H9 (cell line): ENCODE measurements at regions not wholly inside any gene's neighbourhood (a gene's known extent, or its start where the extent isn't known, plus 50 kb on each side); places are given as distances from the start of the nearest gene placed in this dataset.

Source experiments
- DNase-seq: peaks from one replicate; pipeline ENCODE4 v3.0.0-alpha.2; 2017
- H2AFZ ChIP-seq: one replicate; pipeline ENCODE4 v1.6.1; 2013; ENCODE audit warnings: mild to moderate bottlenecking, low read length, control low read depth, moderate library complexity
- H2AK5ac ChIP-seq: 2 replicates; pipeline ENCODE4 v1.6.1; 2013; ENCODE audit warnings: low read length, control low read depth, mixed read lengths; ENCODE audit not compliant: insufficient read length
- H2BK120ac ChIP-seq: one replicate; pipeline ENCODE4 v1.6.1; 2013; ENCODE audit warnings: low read depth, mild to moderate bottlenecking, low read length, control low read depth, inconsistent platforms; ENCODE audit not compliant: poor library complexity, severe bottlenecking
- H2BK12ac ChIP-seq: 2 replicates; pipeline ENCODE4 v1.6.1; 2013; ENCODE audit warnings: low read length, control low read depth, mixed read lengths, low read depth; ENCODE audit not compliant: insufficient read length
- H2BK15ac ChIP-seq: 2 replicates; pipeline ENCODE4 v1.6.1; 2013; ENCODE audit warnings: low read depth, low read length, control low read depth
- H2BK20ac ChIP-seq: one replicate; pipeline ENCODE4 v1.6.1; 2013; ENCODE audit warnings: low read depth, mild to moderate bottlenecking, low read length, control low read depth, inconsistent platforms; ENCODE audit not compliant: poor library complexity, severe bottlenecking
- H2BK5ac ChIP-seq: 2 replicates; pipeline ENCODE4 v1.6.1; 2013; ENCODE audit warnings: low read length, control low read depth, mixed read lengths; ENCODE audit not compliant: insufficient read length
- H3K14ac ChIP-seq: 2 replicates; pipeline ENCODE4 v1.6.1; 2013; ENCODE audit warnings: low read length, control low read depth; ENCODE audit not compliant: insufficient read depth
- H3K18ac ChIP-seq: 2 replicates; pipeline ENCODE4 v1.6.1; 2013; ENCODE audit warnings: low read depth, mild to moderate bottlenecking, mixed read lengths, low read length, control low read depth; ENCODE audit not compliant: insufficient read length
- H3K23ac ChIP-seq: 2 replicates; pipeline ENCODE4 v1.6.1; 2013; ENCODE audit warnings: low read length, control low read depth, mixed read lengths, low read depth; ENCODE audit not compliant: insufficient read length
- H3K23me2 ChIP-seq: 2 replicates; pipeline ENCODE4 v1.6.1; 2013; ENCODE audit warnings: low read depth, mild to moderate bottlenecking, mixed read lengths, low read length, control low read depth; ENCODE audit not compliant: insufficient read length, poor library complexity, severe bottlenecking
- H3K27ac ChIP-seq: 2 replicates; pipeline ENCODE4 v1.5.1; 2013; ENCODE audit warnings: low read length, control low read depth, mixed read lengths, low read depth; ENCODE audit not compliant: insufficient read length
- H3K27me3 ChIP-seq: 2 replicates; pipeline ENCODE4 v1.6.1; 2013; ENCODE audit warnings: low read length, control low read depth, inconsistent platforms; ENCODE audit not compliant: insufficient read depth
- H3K4ac ChIP-seq: 2 replicates; pipeline ENCODE4 v1.6.1; 2013; ENCODE audit warnings: low read depth, mild to moderate bottlenecking, control low read depth, inconsistent platforms, low read length, moderate library complexity
- H3K4me1 ChIP-seq: 2 replicates; pipeline ENCODE4 v1.6.1; 2013; ENCODE audit warnings: low read length, control low read depth, inconsistent platforms; ENCODE audit not compliant: insufficient read depth
- H3K4me2 ChIP-seq: 2 replicates; pipeline ENCODE4 v1.6.1; 2013; ENCODE audit warnings: low read length, control low read depth, mixed read lengths; ENCODE audit not compliant: insufficient read length, insufficient read depth
- H3K56ac ChIP-seq: 2 replicates; pipeline ENCODE4 v1.6.1; 2013; ENCODE audit warnings: low read depth, mild to moderate bottlenecking, mixed read lengths, low read length, control low read depth; ENCODE audit not compliant: insufficient read length
- H3K79me1 ChIP-seq: 2 replicates; pipeline ENCODE4 v1.6.1; 2013; ENCODE audit warnings: low read depth, mild to moderate bottlenecking, moderate library complexity, low read length, control low read depth, inconsistent platforms; ENCODE audit not compliant: insufficient read depth, poor library complexity, severe bottlenecking
- H3K79me2 ChIP-seq: 2 replicates; pipeline ENCODE4 v1.6.1; 2013; ENCODE audit warnings: low read length, control low read depth, inconsistent platforms; ENCODE audit not compliant: insufficient read depth
- H3K9ac ChIP-seq: 2 replicates; pipeline ENCODE4 v1.6.1; 2013; ENCODE audit warnings: low read length, control low read depth, mixed read lengths; ENCODE audit not compliant: insufficient read length; ENCODE audit errors: extremely low read depth
- H3K9me3 ChIP-seq: one replicate; pipeline ENCODE4 v1.6.1; 2013; ENCODE audit warnings: low read depth, low read length, inconsistent platforms; ENCODE audit not compliant: control insufficient read depth
- H3T11ph ChIP-seq: one replicate; pipeline ENCODE4 v1.6.1; 2013; ENCODE audit warnings: mild to moderate bottlenecking, low read length, control low read depth, inconsistent platforms
- H4K20me1 ChIP-seq: one replicate; pipeline ENCODE4 v1.6.1; 2013; ENCODE audit not compliant: control insufficient read depth, insufficient read length, insufficient read depth
- H4K5ac ChIP-seq: 2 replicates; pipeline ENCODE4 v1.6.1; 2013; ENCODE audit warnings: low read depth, mild to moderate bottlenecking, mixed read lengths, low read length, control low read depth; ENCODE audit not compliant: insufficient read length
- H4K8ac ChIP-seq: replicated peaks from 2 replicates; pipeline ENCODE4 v1.6.1; 2013; ENCODE audit warnings: low read length, control low read depth, mixed read lengths, low read depth; ENCODE audit not compliant: insufficient read length
- H4K91ac ChIP-seq: 2 replicates; pipeline ENCODE4 v1.6.1; 2013; ENCODE audit warnings: low read depth, mild to moderate bottlenecking, moderate library complexity, mixed read lengths, low read length, control low read depth; ENCODE audit not compliant: insufficient read length
- H3K27ac Mint-ChIP-seq, 3 experiments: 2 replicates in 2 of 3; 3 replicates in 1 of 3; pipeline ENCODE4 v1.8.0; 2020 to 2021; ENCODE audit warnings: mixed read lengths in 3 of 3, mild to moderate bottlenecking in 1 of 3, moderate library complexity in 1 of 3
- H3K27me3 Mint-ChIP-seq: 2 replicates; pipeline ENCODE4 v1.8.0; 2021; ENCODE audit warnings: low read depth, mild to moderate bottlenecking, moderate library complexity, mixed read lengths
- H3K36me3 Mint-ChIP-seq, 3 experiments: 2 replicates in 2 of 3; 3 replicates in 1 of 3; pipeline ENCODE4 v1.8.0; 2020 to 2021; ENCODE audit warnings: low read depth in 3 of 3, mixed read lengths in 3 of 3; ENCODE audit not compliant: insufficient read depth in 1 of 3
- H3K4me1 Mint-ChIP-seq, 2 experiments: 2 replicates each; pipeline ENCODE4 v1.8.0; 2020; ENCODE audit warnings: mixed read lengths in 2 of 2
- H3K4me3 Mint-ChIP-seq, 2 experiments: 2 replicates in 1 of 2; 3 replicates in 1 of 2; pipeline ENCODE4 v1.8.0; 2020 to 2021; ENCODE audit warnings: mild to moderate bottlenecking in 2 of 2, mixed read lengths in 2 of 2, moderate library complexity in 1 of 2
- H3K9me3 Mint-ChIP-seq, 2 experiments: 2 replicates in 1 of 2; 3 replicates in 1 of 2; pipeline ENCODE4 v1.8.0; 2020; ENCODE audit warnings: mild to moderate bottlenecking in 2 of 2, mixed read lengths in 2 of 2, moderate library complexity in 1 of 2
- WGBS: extraction: QIAGEN DNeasy Blood & Tissue Kit; methylation state at CpG from one replicate; pipeline ENCODE4 v1.1.7; 2013; ENCODE audit warnings: missing lambda C conversion rate, low lambda C conversion rate, mixed read lengths; ENCODE audit not compliant: insufficient read length; ENCODE audit errors: extremely low coverage; 5-methylcytosine and 5-hydroxymethylcytosine counted together
- TF ChIP-seq, protein P1 (sequence below): fragments of 200-600 bp; sonication (generic); conservative IDR thresholded peaks from 3 replicates; pipeline ENCODE4 v1.8.0; 2021; ENCODE audit warnings: antibody characterized with exemption, mild to moderate bottlenecking

DNA sequence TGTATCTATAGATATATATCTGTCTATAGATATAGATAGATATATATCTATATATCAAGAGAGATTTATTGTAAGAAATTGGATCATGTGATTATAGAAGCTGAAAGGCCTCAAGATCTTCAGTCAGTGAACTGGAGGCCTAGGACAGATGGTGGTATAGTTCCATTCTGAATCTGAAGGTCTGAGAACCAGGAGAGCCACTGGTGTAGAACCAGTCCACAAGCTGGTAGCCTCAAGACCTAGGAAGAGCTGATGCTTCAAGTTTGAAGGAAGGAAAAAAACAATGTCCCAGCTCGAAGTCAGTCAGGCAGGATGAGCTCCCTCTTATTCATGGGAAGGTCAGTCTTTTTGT lies 213.2 kb upstream of the JUN start:
- H3T11ph ChIP-seq = no peak overlapping the region
- H3K23ac ChIP-seq = no peak overlapping the region
- Mint-ChIP-seq H3K27ac (no peak overlapping the region), H3K4me1 (peaks cover 6 to 7% of the 10 kb centered on the region in 2 experiments), H3K4me3 (no peak overlapping the region), H3K27me3 (no peaks in the 10 kb centered on the region; the same call in 1 of the 2 replicates), H3K36me3 (no peaks in the 10 kb centered on the region), H3K9me3 (no peaks in the 10 kb centered on the region; a peak in 1 of 5 replicates)
- H3K79me1 ChIP-seq = no peaks in the 10 kb centered on the region
- no peak overlapping the region for H2BK12ac ChIP-seq
- no peak overlapping the region for H2BK120ac ChIP-seq
- no peak overlapping the region for H4K8ac ChIP-seq
- no peak overlapping the region for H2BK5ac ChIP-seq
- no peaks in the 10 kb centered on the region for H3K9me3 ChIP-seq
- no peaks in the 10 kb centered on the region for H4K20me1 ChIP-seq
- H3K79me2 ChIP-seq = no peaks in the 10 kb centered on the region
- no CpG with 5 or more reads among the region's 1 CpG for WGBS
- H3K27me3 ChIP-seq = no peaks in the 10 kb centered on the region
- TF ChIP-seq, protein P1, sequence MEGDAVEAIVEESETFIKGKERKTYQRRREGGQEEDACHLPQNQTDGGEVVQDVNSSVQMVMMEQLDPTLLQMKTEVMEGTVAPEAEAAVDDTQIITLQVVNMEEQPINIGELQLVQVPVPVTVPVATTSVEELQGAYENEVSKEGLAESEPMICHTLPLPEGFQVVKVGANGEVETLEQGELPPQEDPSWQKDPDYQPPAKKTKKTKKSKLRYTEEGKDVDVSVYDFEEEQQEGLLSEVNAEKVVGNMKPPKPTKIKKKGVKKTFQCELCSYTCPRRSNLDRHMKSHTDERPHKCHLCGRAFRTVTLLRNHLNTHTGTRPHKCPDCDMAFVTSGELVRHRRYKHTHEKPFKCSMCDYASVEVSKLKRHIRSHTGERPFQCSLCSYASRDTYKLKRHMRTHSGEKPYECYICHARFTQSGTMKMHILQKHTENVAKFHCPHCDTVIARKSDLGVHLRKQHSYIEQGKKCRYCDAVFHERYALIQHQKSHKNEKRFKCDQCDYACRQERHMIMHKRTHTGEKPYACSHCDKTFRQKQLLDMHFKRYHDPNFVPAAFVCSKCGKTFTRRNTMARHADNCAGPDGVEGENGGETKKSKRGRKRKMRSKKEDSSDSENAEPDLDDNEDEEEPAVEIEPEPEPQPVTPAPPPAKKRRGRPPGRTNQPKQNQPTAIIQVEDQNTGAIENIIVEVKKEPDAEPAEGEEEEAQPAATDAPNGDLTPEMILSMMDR = no peak
- H3K23me2 ChIP-seq = no peaks in the 10 kb centered on the region
- no peak overlapping the region for H3K4ac ChIP-seq
- no peak overlapping the region for H4K5ac ChIP-seq
- H3K18ac ChIP-seq = no peak overlapping the region
- H3K9ac ChIP-seq = no peak overlapping the region
- no peak overlapping the region for H3K56ac ChIP-seq
- H2BK20ac ChIP-seq = no peak overlapping the region
- no peak overlapping the region for H3K14ac ChIP-seq
- no peak overlapping the region for H3K27ac ChIP-seq
- H4K91ac ChIP-seq = no peak overlapping the region
- H2BK15ac ChIP-seq = no peak overlapping the region
- H2AFZ ChIP-seq = no peak overlapping the region
- H2AK5ac ChIP-seq = no peak overlapping the region
- DNase-seq = no peak
- no peaks in the 10 kb centered on the region for H3K4me1 ChIP-seq
- H3K4me2 ChIP-seq = no peak overlapping the region
